ENCODE measurements at regions not wholly inside any gene's neighbourhood (a gene's known extent, or its start where the extent isn't known, plus 50 kb on each side); places are given as distances from the start of the nearest gene placed in this dataset.
"Not testable (repeated sequence)": the region's sequence is repeated elsewhere in the genome, so short reads cannot be mapped to it uniquely, and the experiment has no call there.

GRCh38 chr21:7743940-7744339 lies 2777.4 kb upstream of the TPTE start:
- H3K4me3 Mint-ChIP-seq; intact Hi-C loops (cut with micrococcal nuclease); H3K36me3 Mint-ChIP-seq (ENCODE audit: low read depth); H3K4me1 Mint-ChIP-seq; H3K27ac Mint-ChIP-seq; H3K9me3 Mint-ChIP-seq; DNase-seq; H3K27me3 Mint-ChIP-seq: not testable (repeated sequence)

GRCh38 chr21:7744406-7745099 lies 2776.8 kb upstream of the TPTE start:
- intact Hi-C loops (cut with micrococcal nuclease); H3K4me3 Mint-ChIP-seq; H3K27me3 Mint-ChIP-seq; DNase-seq; H3K36me3 Mint-ChIP-seq (ENCODE audit: low read depth); H3K9me3 Mint-ChIP-seq; H3K27ac Mint-ChIP-seq; H3K4me1 Mint-ChIP-seq: not testable (repeated sequence)

- H3K4me1 Mint-ChIP-seq; intact Hi-C loops (cut with micrococcal nuclease); H3K9me3 Mint-ChIP-seq; H3K27ac Mint-ChIP-seq; DNase-seq; H3K4me3 Mint-ChIP-seq; H3K36me3 Mint-ChIP-seq (ENCODE audit: low read depth); H3K27me3 Mint-ChIP-seq: not testable (repeated sequence)
Observed at GRCh38 chr21:7745100-7745450, 2776.3 kb upstream of the TPTE start.

- DNase-seq; H3K27ac Mint-ChIP-seq; H3K36me3 Mint-ChIP-seq (ENCODE audit: low read depth); H3K4me1 Mint-ChIP-seq; H3K9me3 Mint-ChIP-seq; intact Hi-C loops (cut with micrococcal nuclease); H3K27me3 Mint-ChIP-seq; H3K4me3 Mint-ChIP-seq: not testable (repeated sequence)
Observed at GRCh38 chr21:7747964-7748363, 2773.4 kb upstream of the TPTE start.

- H3K27me3 Mint-ChIP-seq; H3K4me1 Mint-ChIP-seq; H3K4me3 Mint-ChIP-seq; DNase-seq; H3K27ac Mint-ChIP-seq; H3K9me3 Mint-ChIP-seq; intact Hi-C loops (cut with micrococcal nuclease); H3K36me3 Mint-ChIP-seq (ENCODE audit: low read depth): not testable (repeated sequence)
Observed at GRCh38 chr21:7752611-7753010, 2768.8 kb upstream of the TPTE start.

- H3K4me3 Mint-ChIP-seq, result not testable (repeated sequence)
- peak; percentile 34 for DNase-seq
Observed at GRCh38 chr21:7753380-7753877, 2768.0 kb upstream of the TPTE start.

GRCh38 chr21:7769985-7770384 lies 2751.4 kb upstream of the TPTE start:
- H3K27me3 Mint-ChIP-seq; H3K4me1 Mint-ChIP-seq; H3K4me3 Mint-ChIP-seq; H3K9me3 Mint-ChIP-seq; H3K36me3 Mint-ChIP-seq (ENCODE audit: low read depth); DNase-seq; H3K27ac Mint-ChIP-seq; intact Hi-C loops (cut with micrococcal nuclease): not testable (repeated sequence)

More at GRCh38 chr21:7753380-7753877, 2768.0 kb upstream of the TPTE start:
- H3K36me3 Mint-ChIP-seq (ENCODE audit: low read depth); intact Hi-C loops (cut with micrococcal nuclease); H3K9me3 Mint-ChIP-seq; H3K27ac Mint-ChIP-seq; H3K4me1 Mint-ChIP-seq; H3K27me3 Mint-ChIP-seq: not testable (repeated sequence)

- H3K27ac Mint-ChIP-seq; H3K4me3 Mint-ChIP-seq; H3K36me3 Mint-ChIP-seq (ENCODE audit: low read depth); H3K4me1 Mint-ChIP-seq; DNase-seq; H3K9me3 Mint-ChIP-seq; H3K27me3 Mint-ChIP-seq; intact Hi-C loops (cut with micrococcal nuclease): not testable (repeated sequence)
Observed at GRCh38 chr21:7774219-7774618, 2747.2 kb upstream of the TPTE start.

GRCh38 chr21:7775327-7775984 lies 2745.9 kb upstream of the TPTE start:
- DNase-seq, result peak; percentile 54
- H3K4me1 Mint-ChIP-seq; H3K4me3 Mint-ChIP-seq; intact Hi-C loops (cut with micrococcal nuclease); H3K36me3 Mint-ChIP-seq (ENCODE audit: low read depth); H3K9me3 Mint-ChIP-seq; H3K27me3 Mint-ChIP-seq: not testable (repeated sequence)
- peak overlapping the region; percentile 81 for H3K27ac Mint-ChIP-seq

GRCh38 chr21:7776035-7776434 lies 2745.3 kb upstream of the TPTE start:
- peak overlapping the region; percentile 81 for H3K27ac Mint-ChIP-seq
- H3K4me1 Mint-ChIP-seq; H3K36me3 Mint-ChIP-seq (ENCODE audit: low read depth); H3K9me3 Mint-ChIP-seq; DNase-seq; intact Hi-C loops (cut with micrococcal nuclease); H3K27me3 Mint-ChIP-seq; H3K4me3 Mint-ChIP-seq: not testable (repeated sequence)

- H3K27me3 Mint-ChIP-seq; H3K36me3 Mint-ChIP-seq (ENCODE audit: low read depth); intact Hi-C loops (cut with micrococcal nuclease); DNase-seq; H3K27ac Mint-ChIP-seq; H3K4me3 Mint-ChIP-seq; H3K9me3 Mint-ChIP-seq; H3K4me1 Mint-ChIP-seq: not testable (repeated sequence)
Observed at GRCh38 chr21:7776622-7777021, 2744.8 kb upstream of the TPTE start.

- H3K27me3 Mint-ChIP-seq; H3K9me3 Mint-ChIP-seq; H3K36me3 Mint-ChIP-seq (ENCODE audit: low read depth); H3K4me1 Mint-ChIP-seq; H3K4me3 Mint-ChIP-seq; H3K27ac Mint-ChIP-seq; DNase-seq; intact Hi-C loops (cut with micrococcal nuclease): not testable (repeated sequence)
Observed at GRCh38 chr21:7777289-7777688, 2744.1 kb upstream of the TPTE start.

GRCh38 chr21:7787427-7788078 lies 2733.8 kb upstream of the TPTE start:
- H3K4me1 Mint-ChIP-seq; H3K36me3 Mint-ChIP-seq (ENCODE audit: low read depth); H3K27ac Mint-ChIP-seq; intact Hi-C loops (cut with micrococcal nuclease); H3K4me3 Mint-ChIP-seq; H3K9me3 Mint-ChIP-seq; DNase-seq; H3K27me3 Mint-ChIP-seq: not testable (repeated sequence)

- H3K36me3 Mint-ChIP-seq (ENCODE audit: low read depth); H3K9me3 Mint-ChIP-seq; H3K4me3 Mint-ChIP-seq; H3K4me1 Mint-ChIP-seq; H3K27ac Mint-ChIP-seq; H3K27me3 Mint-ChIP-seq; intact Hi-C loops (cut with micrococcal nuclease); DNase-seq: not testable (repeated sequence)
Observed at GRCh38 chr21:7793797-7794196, 2727.6 kb upstream of the TPTE start.
